ENCODE measurements at regions not wholly inside any gene's neighbourhood (a gene's known extent, or its start where the extent isn't known, plus 50 kb on each side); places are given as distances from the start of the nearest gene placed in this dataset.
A peak's percentile ranks its signal among the peaks of the same experiment; 100 is the strongest.

- 81% methylated on average over 5 of the region's 5 CpGs for whole genome bisulfite sequencing (ENCODE audit: insufficient coverage, low coverage, low lambda C conversion rate, missing lambda C conversion rate)
- H3K4me1 ChIP-seq, result peaks cover 0 to 28% (median 10%) of the 10 kb centered on the region in 4 donors
- ATAC-seq (no peak), DNase-seq (no peak)
- TF ChIP-seq POLR2A (IDR thresholded peaks at IDR 0.05), result no peak
- no peak for TF ChIP-seq CTCF (IDR thresholded peaks at IDR 0.05)
- H3K36me3 ChIP-seq, result no peaks in the 10 kb centered on the region
- no peaks in the 10 kb centered on the region for H3K9me3 ChIP-seq
- no peaks in the 10 kb centered on the region for H3K27me3 ChIP-seq
- intact Hi-C loops (cut with DNase I), result no loop called here
- H3K4me3 ChIP-seq, result no peak overlapping the region
- H3K27ac ChIP-seq, result no peak overlapping the region
Observed at GRCh38 chr7:17490825-17491224, 192.4 kb downstream of the AHR start.

DNA sequence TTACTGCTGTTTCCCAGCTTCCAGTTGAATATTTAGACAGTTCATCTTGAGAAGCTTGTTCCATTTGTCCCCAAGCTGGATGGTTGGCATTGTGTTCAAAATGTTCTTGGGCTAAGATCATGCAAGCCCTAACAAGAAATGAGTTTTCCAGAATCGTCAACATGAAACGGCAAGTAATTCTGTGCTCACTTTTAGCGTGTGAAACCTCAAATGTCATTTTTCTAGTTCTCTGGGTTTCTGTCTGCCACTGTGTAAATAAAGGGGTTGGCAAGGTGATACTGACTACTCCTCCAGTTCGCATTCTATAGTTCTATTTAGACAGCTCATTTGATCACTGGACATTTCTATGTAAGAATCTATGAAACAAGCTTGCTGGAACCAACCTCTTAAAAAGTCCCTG is 194.0 kb downstream of the AHR start:
- intact Hi-C loops (cut with DNase I), result no loop called here
- ATAC-seq (peak in 1 of 4 donors; percentile 22), DNase-seq (no peak)
- TF ChIP-seq CTCF (IDR thresholded peaks at IDR 0.05) (no peak), POLR2A (IDR thresholded peaks at IDR 0.05) (no peak)
- Histone ChIP-seq H3K4me1 (peaks cover 0 to 15% (median 3%) of the 10 kb centered on the region in 4 donors), H3K9me3 (no peaks in the 10 kb centered on the region), H3K27me3 (no peaks in the 10 kb centered on the region), H3K4me3 (no peak overlapping the region), H3K36me3 (no peaks in the 10 kb centered on the region), H3K27ac (no peak overlapping the region)
- 60% methylated on average over 4 of the region's 4 CpGs for WGBS (ENCODE audit: insufficient coverage, low coverage, low lambda C conversion rate, missing lambda C conversion rate)

DNA sequence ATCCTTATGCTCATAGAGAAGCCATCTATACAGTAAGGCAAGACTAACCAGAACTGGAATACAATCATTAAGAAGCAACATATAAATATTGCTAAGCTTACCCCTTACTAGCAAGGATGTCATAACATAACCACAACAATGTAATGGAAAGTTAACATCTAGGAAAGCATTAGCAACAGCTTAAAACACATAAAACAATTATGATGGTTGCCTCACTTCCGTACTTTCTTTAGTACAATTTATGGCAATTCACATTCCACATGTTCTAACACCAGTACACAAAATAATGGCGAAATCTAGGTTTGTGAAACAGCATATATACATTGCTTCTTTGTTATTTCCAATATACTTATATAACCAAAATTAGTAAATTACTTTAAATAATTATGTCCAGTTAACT is 195.0 kb downstream of the AHR start:
- ATAC-seq, result no peak
- no peak for TF ChIP-seq POLR2A (IDR thresholded peaks at IDR 0.05)
- TF ChIP-seq CTCF (IDR thresholded peaks at IDR 0.05), result no peak
- no peak overlapping the region for H3K27ac ChIP-seq
- H3K27me3 ChIP-seq, result no peaks in the 10 kb centered on the region
- 86% methylated on average over 2 of the region's 2 CpGs for WGBS (ENCODE audit: insufficient coverage, low coverage, low lambda C conversion rate, missing lambda C conversion rate)
- no peaks in the 10 kb centered on the region for H3K9me3 ChIP-seq
- intact Hi-C loops (cut with DNase I), result no loop called here
- no peak for DNase-seq
- no peak overlapping the region for H3K4me3 ChIP-seq
- H3K36me3 ChIP-seq, result no peaks in the 10 kb centered on the region
- peaks cover 0 to 12% (median 0%) of the 10 kb centered on the region in 4 donors for H3K4me1 ChIP-seq

GRCh38 chr7:17495655-17496394 is 197.4 kb downstream of the AHR start:
- TF ChIP-seq CTCF (IDR thresholded peaks at IDR 0.05), result no peak
- no peak for TF ChIP-seq POLR2A (IDR thresholded peaks at IDR 0.05)
- intact Hi-C loops (cut with DNase I), result no loop called here
- Histone ChIP-seq H3K36me3 (no peaks in the 10 kb centered on the region), H3K4me3 (no peak overlapping the region), H3K27me3 (no peaks in the 10 kb centered on the region), H3K4me1 (peaks cover 0 to 23% (median 2%) of the 10 kb centered on the region in 4 donors), H3K9me3 (no peaks in the 10 kb centered on the region), H3K27ac (no peak overlapping the region)
- ATAC-seq (no peak), DNase-seq (no peak)
- WGBS (ENCODE audit: insufficient coverage, low coverage, low lambda C conversion rate, missing lambda C conversion rate), result 95% methylated on average over 2 of the region's 2 CpGs

All from right lobe of liver (tissue), 6 donors.